GM23338 (cell line): ENCODE measurements at regions not wholly inside any gene's neighbourhood (a gene's known extent, or its start where the extent isn't known, plus 50 kb on each side); places are given as distances from the start of the nearest gene placed in this dataset.

Experiments used
- CTCF ChIP-seq, 2 experiments: fragments of 200-600 bp in 1 of 2; sonication (generic) in 1 of 2; conservative IDR thresholded peaks; 2 replicates each; pipeline versions ENCODE4 v1.5.1 to v1.6.1; 2016 to 2017; ENCODE audit warnings: antibody characterized with exemption in 2 of 2, low read depth in 2 of 2, mild to moderate bottlenecking in 2 of 2, moderate library complexity in 1 of 2
- ETS1 ChIP-seq: IDR thresholded peaks from 2 replicates; pipeline ENCODE4 v1.6.1; 2016; ENCODE audit warnings: antibody characterized with exemption
- EZH2 ChIP-seq: fragments of 200-600 bp; sonication (generic); IDR thresholded peaks from one replicate; pipeline ENCODE4 v1.8.0; 2017; ENCODE audit warnings: antibody characterized with exemption, mild to moderate bottlenecking, low read depth; ENCODE audit not compliant: unreplicated experiment
- EZH2phosphoT487 ChIP-seq: fragments of 200-600 bp; sonication (generic); IDR thresholded peaks from one replicate; pipeline ENCODE4 v1.8.1; 2018; ENCODE audit warnings: antibody characterized with exemption; ENCODE audit not compliant: unreplicated experiment
- POLR2AphosphoS5 ChIP-seq: IDR thresholded peaks from 2 replicates; pipeline ENCODE4 v1.6.1; 2016; ENCODE audit warnings: antibody characterized with exemption, low read depth
- REST ChIP-seq: IDR thresholded peaks from one replicate; pipeline ENCODE4 v1.6.1; 2018; ENCODE audit warnings: antibody characterized with exemption; ENCODE audit not compliant: unreplicated experiment
- ZNF114 ChIP-seq: fragments of 250-450 bp; sonication (Bioruptor Pico); IDR thresholded peaks from 2 replicates; pipeline ENCODE4 v1.5.0; 2020; ENCODE audit warnings: mild to moderate bottlenecking, moderate library complexity

- TF ChIP-seq CTCF (conservative IDR thresholded peaks at IDR 0.05; ENCODE audit: low read depth in 2 of 2) = no peak
- no peak for TF ChIP-seq POLR2AphosphoS5
- TF ChIP-seq EZH2phosphoT487 = no peak
- no peak for TF ChIP-seq EZH2
- TF ChIP-seq REST = no peak
- TF ChIP-seq ETS1 = no peak
- TF ChIP-seq ZNF114 (CRISPR knock-in tag) = no peak
These were observed 165.5 kb upstream of the CRIM1 start for GRCh38 chr2:36190097-36190496.
